ENCODE measurements at regions not wholly inside any gene's neighbourhood (a gene's known extent, or its start where the extent isn't known, plus 50 kb on each side); places are given as distances from the start of the nearest gene placed in this dataset.

DNA sequence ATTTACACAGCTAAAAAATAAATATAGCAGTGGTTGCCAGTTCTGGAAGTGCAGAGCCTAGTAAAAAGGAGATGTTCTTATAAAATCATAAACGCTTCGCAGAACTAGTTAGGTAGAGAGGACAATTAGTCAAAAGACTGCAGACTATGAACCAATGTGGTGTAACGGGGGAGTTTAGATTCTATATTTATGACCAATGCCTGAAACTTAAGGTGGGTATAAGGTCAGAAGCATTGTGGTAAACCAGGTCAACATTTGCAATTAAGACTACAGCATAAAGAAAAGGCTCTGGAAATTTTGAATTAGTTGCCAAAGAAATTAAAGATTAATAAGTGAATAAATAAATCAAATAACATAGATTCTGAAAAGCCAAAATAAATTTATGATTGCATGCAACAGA, 370.4 kb downstream of the PRDM9 start:
- Histone ChIP-seq H3K79me2 (ENCODE audit: insufficient read depth, low read length) (no peaks in the 10 kb centered on the region), H3K9me3 (ENCODE audit: insufficient read depth, low read depth, low read length) (no peaks in the 10 kb centered on the region), H3K9me2 (replicated peaks; ENCODE audit: low read depth, low read length) (no peaks in the 10 kb centered on the region), H2AFZ (ENCODE audit: low read length) (no peak overlapping the region), H3K36me3 (ENCODE audit: insufficient read depth, low read length) (no peaks in the 10 kb centered on the region), H3K4me3 (ENCODE audit: low read length, poor library complexity, severe bottlenecking) (no peak overlapping the region), H4K20me1 (ENCODE audit: insufficient read depth, low read length, poor library complexity, severe bottlenecking) (no peaks in the 10 kb centered on the region), H3F3A (ENCODE audit: low read depth) (no peaks in the 10 kb centered on the region), H3K9ac (ENCODE audit: low read depth, low read length, poor library complexity, severe bottlenecking) (no peak overlapping the region), H3K4me1 (ENCODE audit: insufficient read depth, low read length, poor library complexity, severe bottlenecking) (no peaks in the 10 kb centered on the region), H3K4me2 (ENCODE audit: low read depth, low read length, poor library complexity, severe bottlenecking) (no peak overlapping the region), H3K27me3 (ENCODE audit: insufficient read depth, low read length, poor library complexity, severe bottlenecking) (no peaks in the 10 kb centered on the region)
- TF ChIP-seq, protein P1, sequence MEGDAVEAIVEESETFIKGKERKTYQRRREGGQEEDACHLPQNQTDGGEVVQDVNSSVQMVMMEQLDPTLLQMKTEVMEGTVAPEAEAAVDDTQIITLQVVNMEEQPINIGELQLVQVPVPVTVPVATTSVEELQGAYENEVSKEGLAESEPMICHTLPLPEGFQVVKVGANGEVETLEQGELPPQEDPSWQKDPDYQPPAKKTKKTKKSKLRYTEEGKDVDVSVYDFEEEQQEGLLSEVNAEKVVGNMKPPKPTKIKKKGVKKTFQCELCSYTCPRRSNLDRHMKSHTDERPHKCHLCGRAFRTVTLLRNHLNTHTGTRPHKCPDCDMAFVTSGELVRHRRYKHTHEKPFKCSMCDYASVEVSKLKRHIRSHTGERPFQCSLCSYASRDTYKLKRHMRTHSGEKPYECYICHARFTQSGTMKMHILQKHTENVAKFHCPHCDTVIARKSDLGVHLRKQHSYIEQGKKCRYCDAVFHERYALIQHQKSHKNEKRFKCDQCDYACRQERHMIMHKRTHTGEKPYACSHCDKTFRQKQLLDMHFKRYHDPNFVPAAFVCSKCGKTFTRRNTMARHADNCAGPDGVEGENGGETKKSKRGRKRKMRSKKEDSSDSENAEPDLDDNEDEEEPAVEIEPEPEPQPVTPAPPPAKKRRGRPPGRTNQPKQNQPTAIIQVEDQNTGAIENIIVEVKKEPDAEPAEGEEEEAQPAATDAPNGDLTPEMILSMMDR (conservative IDR thresholded peaks at IDR 0.05; ENCODE audit: low read length): no peak
- no peak for TF ChIP-seq EZH2phosphoT487 (IDR thresholded peaks at IDR 0.05; ENCODE audit: borderline replicate concordance)

DNA sequence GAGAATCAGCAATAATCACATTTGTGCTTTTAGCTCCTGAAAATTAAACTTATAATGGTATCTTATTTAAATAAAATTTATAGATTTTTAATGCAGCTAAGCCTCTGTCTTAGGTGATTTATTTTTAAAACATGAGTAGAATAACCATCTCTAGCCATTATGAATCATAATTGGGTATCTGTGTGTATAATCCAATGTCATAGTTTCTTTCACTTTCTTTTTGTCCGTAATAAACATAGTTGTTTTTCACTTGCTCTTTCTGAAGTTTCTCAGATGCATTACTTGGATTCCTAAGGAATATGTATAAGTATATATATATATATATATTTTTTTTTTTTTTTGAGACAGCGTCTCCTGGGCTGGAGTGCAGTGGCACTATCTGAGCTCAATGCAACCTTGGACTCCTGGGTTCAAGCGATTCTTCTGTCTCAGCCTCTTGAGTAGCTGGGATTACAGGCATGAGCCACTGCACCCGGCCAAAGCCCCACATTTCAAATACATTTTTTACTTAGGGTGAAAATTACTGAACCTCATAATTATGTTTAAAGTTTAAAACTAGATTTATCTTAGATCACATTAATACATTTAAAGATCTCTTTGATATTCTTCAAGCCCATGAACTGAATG, 377.1 kb downstream of the PRDM9 start:
- H3K4me2 ChIP-seq (ENCODE audit: low read depth, low read length, poor library complexity, severe bottlenecking): no peak overlapping the region
- no peak overlapping the region for H3K4me3 ChIP-seq (ENCODE audit: low read length, poor library complexity, severe bottlenecking)
- H3K9me3 ChIP-seq (ENCODE audit: insufficient read depth, low read depth, low read length): no peaks in the 10 kb centered on the region
- H3K9me2 ChIP-seq (replicated peaks; ENCODE audit: low read depth, low read length): no peaks in the 10 kb centered on the region
- no peaks in the 10 kb centered on the region for H4K20me1 ChIP-seq (ENCODE audit: insufficient read depth, low read length, poor library complexity, severe bottlenecking)
- no peaks in the 10 kb centered on the region for H3K79me2 ChIP-seq (ENCODE audit: insufficient read depth, low read length)
- H3K4me1 ChIP-seq (ENCODE audit: insufficient read depth, low read length, poor library complexity, severe bottlenecking): no peaks in the 10 kb centered on the region
- H3K9ac ChIP-seq (ENCODE audit: low read depth, low read length, poor library complexity, severe bottlenecking): no peak overlapping the region
- no peaks in the 10 kb centered on the region for H3K27me3 ChIP-seq (ENCODE audit: insufficient read depth, low read length, poor library complexity, severe bottlenecking)
- H3K36me3 ChIP-seq (ENCODE audit: insufficient read depth, low read length): no peaks in the 10 kb centered on the region
- no peak for TF ChIP-seq EZH2phosphoT487 (IDR thresholded peaks at IDR 0.05; ENCODE audit: borderline replicate concordance)
- TF ChIP-seq, protein P1 (conservative IDR thresholded peaks at IDR 0.05; ENCODE audit: low read length): no peak
- no peak overlapping the region for H2AFZ ChIP-seq (ENCODE audit: low read length)
- no peaks in the 10 kb centered on the region for H3F3A ChIP-seq (ENCODE audit: low read depth)

DNA sequence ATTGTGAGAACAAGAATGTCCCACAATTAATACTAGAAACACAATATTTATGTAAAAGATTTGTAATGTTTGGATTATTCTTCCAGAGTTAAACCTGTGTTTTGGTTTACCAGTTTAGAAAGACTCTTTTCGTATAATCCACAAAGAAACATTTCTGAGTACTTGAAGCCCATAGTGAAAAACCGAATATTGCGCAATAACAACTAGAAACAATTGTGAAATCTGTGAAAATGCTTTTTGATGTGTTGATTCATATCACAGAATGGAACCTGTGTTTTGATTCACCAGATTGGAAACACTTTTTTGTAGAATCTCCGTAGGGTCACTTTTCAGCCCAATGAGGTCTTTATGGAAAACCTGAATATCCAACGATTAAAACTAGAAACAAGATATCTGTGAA, 386.2 kb downstream of the PRDM9 start:
- Histone ChIP-seq H3F3A (ENCODE audit: low read depth) (no peaks in the 10 kb centered on the region), H3K9me3 (ENCODE audit: insufficient read depth, low read depth, low read length) (0 out of 2 replicates have a peak, but pooled peaks cover 6% of the 10 kb centered on the region), H4K20me1 (ENCODE audit: insufficient read depth, low read length, poor library complexity, severe bottlenecking) (no peaks in the 10 kb centered on the region), H3K36me3 (ENCODE audit: insufficient read depth, low read length) (no peaks in the 10 kb centered on the region), H3K4me2 (ENCODE audit: low read depth, low read length, poor library complexity, severe bottlenecking) (no peak overlapping the region), H3K9ac (ENCODE audit: low read depth, low read length, poor library complexity, severe bottlenecking) (no peak overlapping the region), H2AFZ (ENCODE audit: low read length) (no peak overlapping the region), H3K4me1 (ENCODE audit: insufficient read depth, low read length, poor library complexity, severe bottlenecking) (no peaks in the 10 kb centered on the region), H3K9me2 (replicated peaks; ENCODE audit: low read depth, low read length) (no peaks in the 10 kb centered on the region), H3K79me2 (ENCODE audit: insufficient read depth, low read length) (no peaks in the 10 kb centered on the region), H3K4me3 (ENCODE audit: low read length, poor library complexity, severe bottlenecking) (no peak overlapping the region), H3K27me3 (ENCODE audit: insufficient read depth, low read length, poor library complexity, severe bottlenecking) (no peaks in the 10 kb centered on the region)
- TF ChIP-seq, protein P1 (conservative IDR thresholded peaks at IDR 0.05; ENCODE audit: low read length): no peak

Data from Loucy (cell line).